ENCODE measurements at regions not wholly inside any gene's neighbourhood (a gene's known extent, or its start where the extent isn't known, plus 50 kb on each side); places are given as distances from the start of the nearest gene placed in this dataset.

DNA sequence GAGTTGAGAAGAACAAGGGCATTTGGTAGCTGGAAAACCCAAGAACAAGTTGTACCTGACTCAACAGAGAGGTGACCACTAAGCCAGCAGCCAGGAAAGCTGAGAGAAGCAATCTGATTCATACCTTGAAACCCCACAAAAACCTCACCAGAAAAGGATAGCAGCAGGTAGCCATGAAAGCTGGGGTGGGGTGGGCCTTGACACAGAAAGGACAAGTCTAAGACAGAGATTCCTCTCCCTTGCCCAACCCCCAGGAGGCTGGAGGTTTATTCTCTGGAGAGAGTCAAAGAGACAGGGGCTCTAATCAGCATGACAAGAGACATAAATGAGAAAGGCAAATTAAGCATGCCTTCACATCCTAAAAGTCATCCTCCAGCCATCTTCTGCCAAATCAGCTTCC is 151.7 kb upstream of the DST start:
- no peak for DNase-seq
- TF ChIP-seq EP300 (IDR thresholded peaks at IDR 0.05): no peak
- TF ChIP-seq, protein P1, sequence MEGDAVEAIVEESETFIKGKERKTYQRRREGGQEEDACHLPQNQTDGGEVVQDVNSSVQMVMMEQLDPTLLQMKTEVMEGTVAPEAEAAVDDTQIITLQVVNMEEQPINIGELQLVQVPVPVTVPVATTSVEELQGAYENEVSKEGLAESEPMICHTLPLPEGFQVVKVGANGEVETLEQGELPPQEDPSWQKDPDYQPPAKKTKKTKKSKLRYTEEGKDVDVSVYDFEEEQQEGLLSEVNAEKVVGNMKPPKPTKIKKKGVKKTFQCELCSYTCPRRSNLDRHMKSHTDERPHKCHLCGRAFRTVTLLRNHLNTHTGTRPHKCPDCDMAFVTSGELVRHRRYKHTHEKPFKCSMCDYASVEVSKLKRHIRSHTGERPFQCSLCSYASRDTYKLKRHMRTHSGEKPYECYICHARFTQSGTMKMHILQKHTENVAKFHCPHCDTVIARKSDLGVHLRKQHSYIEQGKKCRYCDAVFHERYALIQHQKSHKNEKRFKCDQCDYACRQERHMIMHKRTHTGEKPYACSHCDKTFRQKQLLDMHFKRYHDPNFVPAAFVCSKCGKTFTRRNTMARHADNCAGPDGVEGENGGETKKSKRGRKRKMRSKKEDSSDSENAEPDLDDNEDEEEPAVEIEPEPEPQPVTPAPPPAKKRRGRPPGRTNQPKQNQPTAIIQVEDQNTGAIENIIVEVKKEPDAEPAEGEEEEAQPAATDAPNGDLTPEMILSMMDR (IDR thresholded peaks at IDR 0.05): no peak
- TF ChIP-seq POLR2AphosphoS5 (IDR thresholded peaks at IDR 0.05): no peak
- no peak for TF ChIP-seq POLR2A (IDR thresholded peaks at IDR 0.05)
- Histone ChIP-seq H3K9me3 (no peaks in the 10 kb centered on the region), H3K4me1 (peaks cover 0 to 79% (median 59%) of the 10 kb centered on the region in 4 donors), H3K27me3 (no peaks in the 10 kb centered on the region), H3K27ac (no peak overlapping the region), H3K4me3 (no peak overlapping the region), H3K36me3 (no peaks in the 10 kb centered on the region)
- intact Hi-C loops (cut with DNase I): no loop called here

DNA sequence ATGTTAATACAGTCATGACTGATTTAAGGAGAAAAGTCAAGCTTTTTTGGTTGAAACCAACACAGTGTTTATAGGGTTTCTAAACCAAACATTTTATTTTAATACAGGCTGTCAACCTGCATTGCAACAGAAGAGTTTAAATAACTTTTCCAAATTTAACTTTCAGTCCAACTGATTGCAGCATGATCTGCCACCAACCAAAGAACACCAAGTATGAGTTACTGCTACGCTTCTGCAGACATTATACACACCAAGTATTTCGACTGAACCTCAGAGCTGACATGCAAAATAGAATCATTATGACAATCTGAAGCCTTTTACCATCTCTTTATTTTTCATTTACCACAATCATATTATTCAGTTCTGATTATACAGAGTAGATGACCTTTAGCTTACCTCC is 151.2 kb upstream of the DST start:
- 88 to 89% methylated on average over 2 of the region's 2 CpGs for WGBS, 2 donors
- H3K4me3 ChIP-seq: no peak overlapping the region
- TF ChIP-seq POLR2AphosphoS5 (IDR thresholded peaks at IDR 0.05) (no peak), EP300 (IDR thresholded peaks at IDR 0.05) (no peak), POLR2A (IDR thresholded peaks at IDR 0.05) (no peak)
- TF ChIP-seq, protein P1 (IDR thresholded peaks at IDR 0.05): no peak
- no peaks in the 10 kb centered on the region for H3K36me3 ChIP-seq
- no peak for DNase-seq
- H3K4me1 ChIP-seq: peaks cover 0 to 75% (median 59%) of the 10 kb centered on the region in 4 donors
- intact Hi-C loops (cut with DNase I): no loop called here
- H3K9me3 ChIP-seq: no peaks in the 10 kb centered on the region
- H3K27ac ChIP-seq: no peak overlapping the region
- no peaks in the 10 kb centered on the region for H3K27me3 ChIP-seq

GRCh38 chr6:56790414-56790813 is 147.7 kb upstream of the DST start:
- TF ChIP-seq POLR2AphosphoS5 (IDR thresholded peaks at IDR 0.05): no peak
- TF ChIP-seq, protein P1 (IDR thresholded peaks at IDR 0.05): no peak
- TF ChIP-seq POLR2A (IDR thresholded peaks at IDR 0.05): no peak
- no peak for TF ChIP-seq EP300 (IDR thresholded peaks at IDR 0.05)
- no peaks in the 10 kb centered on the region for H3K9me3 ChIP-seq
- H3K27ac ChIP-seq: no peak overlapping the region
- peaks cover 0 to 58% (median 33%) of the 10 kb centered on the region in 4 donors for H3K4me1 ChIP-seq
- no peak overlapping the region for H3K4me3 ChIP-seq
- H3K27me3 ChIP-seq: no peaks in the 10 kb centered on the region
- intact Hi-C loops (cut with DNase I): no loop called here
- H3K36me3 ChIP-seq: no peaks in the 10 kb centered on the region
- no peak for DNase-seq

DNA sequence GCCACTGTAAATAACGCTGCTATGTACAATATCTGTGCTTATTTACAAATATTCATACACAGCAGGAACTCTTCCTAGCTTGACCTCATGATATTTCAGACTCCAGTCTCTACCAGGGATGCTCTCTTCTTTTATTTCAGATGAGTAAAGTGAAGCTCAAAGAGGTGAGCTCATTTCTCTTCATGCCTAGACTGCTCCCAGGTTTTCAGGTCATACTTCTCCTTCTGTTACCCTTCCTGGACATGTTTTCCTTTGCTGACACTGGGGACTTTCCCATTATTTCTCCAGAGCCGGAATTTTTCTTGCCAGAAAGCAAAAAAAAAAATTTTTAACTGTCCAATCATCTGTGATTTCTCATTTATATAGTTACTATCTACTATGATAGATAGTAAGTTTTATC is 147.2 kb upstream of the DST start:
- Histone ChIP-seq H3K9me3 (no peaks in the 10 kb centered on the region), H3K36me3 (no peaks in the 10 kb centered on the region), H3K4me1 (peaks cover 0 to 58% (median 30%) of the 10 kb centered on the region in 4 donors), H3K27ac (no peak overlapping the region), H3K27me3 (no peaks in the 10 kb centered on the region), H3K4me3 (no peak overlapping the region)
- TF ChIP-seq POLR2A (IDR thresholded peaks at IDR 0.05) (no peak), EP300 (IDR thresholded peaks at IDR 0.05) (no peak), POLR2AphosphoS5 (IDR thresholded peaks at IDR 0.05) (no peak)
- TF ChIP-seq, protein P1 (IDR thresholded peaks at IDR 0.05): no peak
- DNase-seq: no peak
- intact Hi-C loops (cut with DNase I): no loop called here
- 55 to 70% methylated on average over 2 of the region's 2 CpGs for WGBS, 2 donors

GRCh38 chr6:56789342-56789741 is 146.7 kb upstream of the DST start:
- intact Hi-C loops (cut with DNase I): no loop called here
- H3K9me3 ChIP-seq: no peaks in the 10 kb centered on the region
- no peak for TF ChIP-seq EP300 (IDR thresholded peaks at IDR 0.05)
- TF ChIP-seq POLR2A (IDR thresholded peaks at IDR 0.05): no peak
- TF ChIP-seq, protein P1 (IDR thresholded peaks at IDR 0.05): no peak
- no peak for TF ChIP-seq POLR2AphosphoS5 (IDR thresholded peaks at IDR 0.05)
- H3K4me1 ChIP-seq: peaks cover 0 to 53% (median 26%) of the 10 kb centered on the region in 4 donors
- no peak overlapping the region for H3K4me3 ChIP-seq
- DNase-seq: no peak
- no peaks in the 10 kb centered on the region for H3K36me3 ChIP-seq
- H3K27me3 ChIP-seq: no peaks in the 10 kb centered on the region
- H3K27ac ChIP-seq: no peak overlapping the region
- WGBS, 2 donors: 50 to 70% methylated on average over 1 of the region's 1 CpG
